NB4 (cell line): ENCODE measurements at regions not wholly inside any gene's neighbourhood (a gene's known extent, or its start where the extent isn't known, plus 50 kb on each side); places are given as distances from the start of the nearest gene placed in this dataset.

ENCODE experiments used
- CTCF ChIP-seq: IDR thresholded peaks from one replicate; pipeline ENCODE4 v1.5.1; 2012; ENCODE audit warnings: low read depth, low read length
- MAX ChIP-seq: IDR thresholded peaks from 2 replicates; pipeline ENCODE4 v1.6.1; 2011; ENCODE audit warnings: low read depth, low read length

GRCh38 chr2:144749188-144749587 lies 229.3 kb upstream of the ZEB2 start:
- TF ChIP-seq CTCF (no peak), MAX (no peak)
